ENCODE measurements at regions not wholly inside any gene's neighbourhood (a gene's known extent, or its start where the extent isn't known, plus 50 kb on each side); places are given as distances from the start of the nearest gene placed in this dataset.

DNA sequence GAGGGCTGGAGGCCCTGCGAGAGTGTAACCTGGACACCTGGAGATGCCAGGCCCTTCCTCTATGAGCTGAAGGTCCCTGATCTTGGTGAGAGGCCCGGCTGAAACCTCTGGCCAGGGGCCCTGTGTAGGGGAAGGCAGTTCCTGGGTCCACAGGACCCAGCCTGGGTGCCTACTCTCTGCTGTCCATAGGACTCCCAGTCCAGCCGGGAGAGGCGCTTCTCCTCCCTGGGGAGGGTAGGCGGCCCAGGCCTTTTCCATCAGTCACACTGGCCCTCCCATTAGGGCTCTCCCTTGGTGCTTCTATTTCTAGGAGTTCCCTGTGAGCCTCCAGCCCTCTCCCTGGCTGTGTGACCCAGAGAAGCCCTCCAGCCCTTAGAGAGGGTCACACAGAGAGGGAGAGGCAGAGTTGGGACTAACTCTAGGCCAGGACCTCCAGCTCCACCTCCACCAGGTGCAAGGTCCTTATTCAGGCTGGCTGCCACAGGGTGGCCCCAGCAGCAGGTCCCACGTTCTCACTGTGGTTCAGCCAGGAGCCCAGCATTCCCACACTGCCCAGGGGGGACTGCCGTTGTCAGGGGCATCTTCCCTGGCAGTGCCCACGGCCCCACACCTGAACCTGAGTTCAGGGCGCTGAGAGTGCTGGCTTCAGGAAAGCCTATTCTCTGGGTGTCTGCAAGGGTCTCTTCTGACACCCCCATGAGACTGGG, 146.8 kb downstream of the SMAD6 start:
- DNase-seq (ENCODE audit: low read depth, low spot score), result no peak

- DNase-seq (ENCODE audit: low read depth, low spot score), result no peak
Observed at GRCh38 chr15:66849393-66849745, 147.3 kb downstream of the SMAD6 start.

GRCh38 chr15:66849746-66850077, 147.7 kb downstream of the SMAD6 start:
- no peak for DNase-seq (ENCODE audit: low read depth, low spot score)

DNA sequence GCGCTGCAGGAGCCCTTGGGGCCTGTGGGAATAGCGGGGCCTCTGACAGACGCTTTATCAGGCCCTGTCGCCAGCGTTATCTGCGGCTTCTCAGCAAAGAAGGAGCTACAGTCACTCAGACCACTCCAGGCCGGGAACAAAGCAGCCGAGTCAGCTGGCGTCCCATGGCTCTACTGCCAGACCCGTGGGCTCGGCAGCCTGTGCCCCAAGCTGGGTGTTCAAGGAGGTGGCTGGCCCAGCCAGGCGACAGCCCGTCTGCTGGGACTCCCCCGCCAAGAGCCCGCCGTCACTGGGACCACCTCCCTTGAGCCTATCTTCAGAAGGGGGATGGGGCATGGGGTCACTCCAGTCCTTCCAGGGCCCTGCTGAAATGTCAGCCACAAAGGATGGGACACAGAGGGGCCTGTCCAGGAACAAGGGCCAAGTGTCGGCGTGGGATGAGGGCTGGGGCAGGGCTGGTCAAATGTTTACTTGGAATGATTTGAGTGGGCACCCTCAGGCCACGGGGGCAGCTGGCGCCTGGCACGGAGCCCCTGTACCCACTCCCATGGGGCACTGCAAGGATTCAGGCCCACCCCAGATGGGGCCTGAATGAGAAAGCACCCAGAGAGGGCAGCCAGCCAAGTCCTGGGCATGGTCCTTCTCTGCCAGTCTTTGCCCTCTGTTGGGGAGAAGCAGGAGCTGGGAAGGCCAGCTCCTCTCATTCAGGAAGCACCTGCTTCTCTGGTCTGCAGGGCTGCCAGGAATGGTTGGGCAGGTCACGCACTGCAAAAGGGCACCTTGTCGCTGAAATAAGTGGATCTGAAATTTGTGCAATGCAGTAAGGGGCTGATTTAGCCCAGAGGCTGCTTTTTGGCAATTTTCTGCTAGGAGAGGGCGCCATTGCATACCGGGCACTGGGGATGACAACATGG, 148.3 kb downstream of the SMAD6 start:
- DNase-seq (ENCODE audit: low read depth, low spot score), result no peak

DNA sequence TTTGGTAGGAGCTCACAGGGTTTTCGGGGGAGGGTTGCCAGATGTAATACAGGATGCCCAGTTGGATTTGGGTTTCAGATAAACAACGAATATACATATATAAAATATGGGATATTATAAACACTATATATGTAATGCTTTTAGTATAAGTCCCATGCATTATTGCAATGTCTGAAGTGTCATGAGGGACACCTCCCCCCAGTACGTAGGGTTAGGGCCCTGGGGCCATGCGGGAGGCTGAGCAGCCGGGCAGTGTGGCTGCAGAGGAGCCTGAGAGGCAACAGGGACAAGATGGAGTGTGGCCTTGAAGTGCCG, 148.9 kb downstream of the SMAD6 start:
- DNase-seq (ENCODE audit: low read depth, low spot score), result no peak

- DNase-seq (ENCODE audit: low read depth, low spot score), result no peak
Observed at GRCh38 chr15:66851311-66852063, 149.5 kb downstream of the SMAD6 start.

DNA sequence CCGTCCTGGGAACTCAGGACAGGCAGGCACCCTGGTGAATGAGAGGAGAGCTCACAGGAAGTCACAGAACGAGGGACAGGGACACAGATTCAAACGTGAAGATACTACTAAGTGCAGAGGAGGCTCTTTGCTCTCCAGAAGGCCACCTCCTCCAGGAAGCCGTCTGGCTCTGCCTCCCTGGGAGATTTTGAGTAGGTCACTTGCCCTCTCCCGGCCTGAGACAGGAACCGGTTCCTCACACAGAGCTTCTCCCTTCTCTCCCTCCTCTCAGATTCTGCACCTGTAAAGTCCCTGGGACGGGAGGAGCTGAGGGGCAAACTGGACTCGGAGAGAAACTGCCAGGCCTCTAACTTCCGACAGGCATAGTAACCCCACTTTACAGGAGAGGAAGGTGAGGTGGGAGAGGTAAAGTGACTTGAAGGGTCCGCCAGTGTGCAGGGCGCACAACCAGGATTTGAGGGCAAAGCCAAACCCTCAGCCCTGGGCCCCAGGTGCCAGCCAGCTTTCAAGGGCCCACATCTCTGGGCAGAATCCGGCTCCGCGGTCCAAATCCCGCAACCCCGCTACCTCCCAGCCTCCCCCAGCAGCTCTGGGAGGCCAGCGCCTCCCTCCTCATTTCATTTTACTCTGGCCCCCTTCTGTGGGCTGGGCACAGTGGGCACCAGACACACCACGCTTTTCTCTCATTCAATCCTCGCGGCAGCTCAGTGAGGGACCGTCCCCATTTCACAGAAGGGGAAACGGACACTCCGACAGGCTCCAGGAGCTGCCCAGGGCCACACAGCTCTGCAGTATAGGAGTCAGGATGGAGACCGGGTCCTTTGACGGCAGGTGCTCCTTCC, 150.2 kb downstream of the SMAD6 start:
- DNase-seq (ENCODE audit: low read depth, low spot score), result no peak

- DNase-seq (ENCODE audit: low read depth, low spot score), result no peak
Observed at GRCh38 chr15:66854012-66854965, 152.3 kb downstream of the SMAD6 start.

DNA sequence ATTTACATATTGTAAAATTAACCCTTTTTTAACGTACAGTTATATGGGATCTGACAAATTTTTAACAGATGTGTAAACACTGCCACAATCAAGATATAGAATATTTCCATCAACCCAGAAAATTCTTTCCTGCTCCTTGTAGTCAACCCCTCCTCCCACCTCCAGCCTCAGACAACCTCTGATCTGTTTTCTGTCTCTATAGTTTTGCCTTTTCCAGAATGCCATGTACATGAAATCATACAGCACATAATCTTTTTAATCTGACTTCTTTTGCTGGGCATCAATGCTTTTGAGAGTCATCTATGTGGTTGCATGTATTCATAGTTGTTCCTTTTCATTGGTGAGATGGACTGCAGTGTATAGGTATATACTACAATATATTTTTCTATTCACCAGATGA, 153.0 kb downstream of the SMAD6 start:
- DNase-seq (ENCODE audit: low read depth, low spot score), result no peak

- DNase-seq (ENCODE audit: low read depth, low spot score), result no peak
Observed at GRCh38 chr15:66857694-66858093, 155.7 kb downstream of the SMAD6 start.

DNA sequence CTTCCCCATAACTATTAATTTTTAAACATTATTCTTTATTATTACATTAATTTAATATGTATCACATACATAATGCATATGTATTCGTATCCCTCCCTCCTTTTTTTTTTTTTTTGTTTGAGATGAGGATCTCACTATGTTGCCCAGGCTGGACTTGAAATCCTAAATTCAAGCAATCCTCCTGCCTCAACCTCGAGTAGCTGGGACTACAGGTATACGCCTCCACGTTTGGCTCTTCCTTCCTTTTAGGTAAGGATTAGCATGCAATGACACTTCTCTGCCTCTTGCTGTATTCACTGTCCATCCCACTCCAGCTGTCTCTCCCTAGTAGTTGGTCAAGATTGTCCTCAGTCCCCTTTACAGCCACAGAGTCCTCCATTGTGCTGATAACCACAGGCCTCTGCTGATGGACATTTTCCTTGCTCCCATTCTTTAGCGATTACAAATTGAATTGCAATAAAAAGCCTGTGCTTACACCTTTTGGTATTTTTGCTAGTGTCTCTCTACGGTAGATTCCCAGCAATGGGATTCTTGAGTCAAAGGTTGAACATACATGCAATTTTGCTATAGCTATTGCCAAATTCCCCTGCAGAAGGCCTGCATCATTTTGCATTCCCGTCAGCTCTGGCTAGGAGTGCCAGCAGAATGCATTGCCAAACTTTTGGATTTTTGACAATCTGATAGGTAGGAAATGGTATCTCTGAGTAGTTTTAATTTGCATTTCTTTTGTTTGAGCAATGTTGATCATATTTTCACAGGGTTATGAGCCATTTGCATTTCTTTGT, 156.6 kb downstream of the SMAD6 start:
- no peak for DNase-seq (ENCODE audit: low read depth, low spot score)

DNA sequence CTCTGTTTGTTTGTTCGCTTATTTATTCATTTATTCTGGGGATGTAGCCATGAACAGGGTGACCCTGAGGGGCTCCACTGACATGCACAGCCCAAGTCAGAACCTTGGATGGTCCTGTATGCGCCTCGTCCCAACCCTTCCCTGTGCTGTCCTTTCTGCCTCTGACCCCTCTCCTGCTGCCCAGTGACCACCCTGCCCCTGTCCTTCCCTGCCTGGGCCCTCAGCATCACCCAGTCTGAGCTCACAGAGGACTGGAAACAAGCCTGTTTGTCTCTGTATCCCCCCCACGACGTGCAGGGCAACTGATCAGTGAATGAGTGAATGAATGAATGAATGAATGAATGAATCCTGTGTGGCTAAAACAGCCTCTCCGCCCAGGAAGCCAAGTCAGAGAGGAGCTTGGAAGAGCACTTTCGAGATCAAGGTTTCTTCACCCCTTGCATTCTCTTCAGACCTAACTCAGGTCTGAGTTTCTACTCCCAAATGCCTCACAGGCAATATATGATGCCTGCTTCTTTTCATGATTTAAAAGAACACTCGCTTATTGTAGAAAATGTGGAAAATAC, 157.7 kb downstream of the SMAD6 start:
- DNase-seq (ENCODE audit: low read depth, low spot score), result no peak

DNA sequence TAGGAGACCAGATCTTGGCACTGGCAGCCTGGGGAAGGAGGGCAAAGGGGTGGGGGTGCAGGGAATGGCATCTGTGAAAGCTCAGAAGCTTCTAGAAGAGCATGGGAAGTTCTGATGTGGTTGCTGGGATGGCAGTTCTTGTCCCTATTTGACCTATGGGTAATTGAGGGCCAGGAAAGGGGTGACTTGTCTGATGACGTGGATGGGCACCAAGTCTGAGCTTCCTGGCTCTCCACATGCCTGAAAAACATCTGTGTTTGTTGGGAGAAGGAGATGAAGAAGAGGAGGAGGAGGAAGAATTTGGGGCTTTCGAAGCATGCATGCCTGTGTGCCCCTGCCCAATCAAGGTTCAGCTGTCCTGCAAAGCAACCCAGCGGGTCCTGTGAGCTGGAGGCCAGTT, 158.8 kb downstream of the SMAD6 start:
- no peak for DNase-seq (ENCODE audit: low read depth, low spot score)

DNA sequence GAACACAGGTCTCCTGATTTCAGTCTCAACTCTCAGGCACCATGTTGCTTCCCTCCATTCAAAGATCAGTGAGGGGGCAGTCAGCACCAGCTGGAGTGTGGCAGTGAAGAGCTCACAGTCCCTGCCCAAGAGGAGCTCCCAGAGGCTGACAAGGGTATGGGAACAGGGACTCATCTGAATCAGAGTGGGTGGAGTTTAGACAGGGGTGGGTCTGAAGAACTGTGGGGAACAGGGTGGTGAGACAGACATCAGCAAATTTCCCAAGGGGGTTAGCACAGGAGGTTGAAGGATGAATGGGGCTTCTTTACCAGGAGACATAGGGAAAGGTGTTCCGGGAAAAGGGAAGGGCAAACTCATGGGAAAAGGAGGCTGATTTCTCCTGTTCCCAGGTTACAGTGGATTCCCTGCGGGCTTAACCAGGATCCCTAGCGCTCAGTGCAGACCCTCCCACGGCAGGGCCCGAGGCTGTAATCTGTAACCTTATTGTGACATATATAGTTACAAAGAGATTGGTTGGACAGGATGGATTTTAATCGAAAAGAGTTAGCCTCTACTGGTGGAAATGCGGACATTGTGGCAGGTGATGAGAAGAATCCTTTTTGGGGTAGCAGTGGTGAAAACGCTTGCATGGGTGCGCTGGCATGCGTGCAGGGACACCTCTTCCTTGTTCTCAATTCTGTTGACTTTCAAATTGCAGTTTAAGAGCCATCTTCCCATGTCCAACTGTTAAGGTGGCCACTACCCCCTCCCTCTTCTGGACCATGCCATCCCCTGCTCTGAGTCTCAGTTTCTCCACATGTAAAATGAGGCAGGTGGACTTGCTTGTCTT, 160.3 kb downstream of the SMAD6 start:
- DNase-seq (ENCODE audit: low read depth, low spot score), result no peak

DNA sequence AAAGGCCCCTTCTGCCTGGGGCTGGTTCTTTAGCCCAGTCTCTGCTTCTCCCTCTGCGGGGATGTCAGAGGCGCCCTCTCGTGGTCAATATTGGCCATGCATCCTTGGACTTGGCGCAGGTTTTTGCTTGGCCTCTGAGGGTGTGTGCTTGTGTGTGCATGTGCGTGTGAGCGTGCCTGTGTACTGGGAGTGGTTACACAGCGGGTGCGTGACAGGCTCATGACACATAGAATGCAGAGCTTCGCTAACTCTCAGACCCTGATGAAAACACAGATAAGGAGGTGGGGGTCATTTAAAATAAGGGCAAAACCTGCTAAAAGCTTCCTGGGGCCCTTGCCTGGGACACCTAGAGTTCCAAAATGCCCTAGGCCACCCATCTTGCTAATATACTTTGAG, 160.9 kb downstream of the SMAD6 start:
- peak; percentile 30 for DNase-seq (ENCODE audit: low read depth, low spot score)

DNA sequence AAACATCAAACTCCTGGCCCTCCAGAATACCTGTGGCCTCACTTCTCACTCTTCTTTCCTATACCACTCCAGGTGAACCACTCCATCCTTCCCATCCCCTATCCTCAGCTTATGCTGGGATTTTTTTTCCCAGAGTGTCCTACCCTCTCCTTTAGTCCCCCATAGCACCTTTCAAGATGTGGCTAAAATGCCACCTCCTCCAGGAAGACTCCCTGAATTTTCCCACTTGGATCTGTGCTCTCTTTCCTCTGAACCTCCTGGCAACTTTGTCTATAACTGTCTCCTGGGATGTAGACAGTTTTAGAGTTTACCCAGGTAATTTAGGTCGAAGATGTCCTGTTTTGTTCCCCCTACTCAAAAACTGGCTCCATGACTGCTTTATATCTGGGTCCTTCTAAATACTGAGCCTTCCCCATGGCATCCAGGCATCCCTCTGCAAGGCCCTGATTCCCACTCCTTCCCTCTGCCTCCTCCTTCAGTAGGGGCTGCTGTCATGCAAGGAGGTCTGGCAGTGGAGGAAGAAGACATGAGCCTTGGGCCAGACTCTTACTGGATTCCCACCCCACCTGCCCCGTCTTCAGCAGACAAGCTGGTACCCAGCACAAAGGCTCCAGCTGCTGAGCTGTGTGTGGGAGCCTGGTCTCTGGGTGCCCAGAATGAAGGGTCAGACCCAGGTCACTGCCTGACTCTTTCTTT, 161.5 kb downstream of the SMAD6 start:
- DNase-seq (ENCODE audit: low read depth, low spot score), result no peak

DNA sequence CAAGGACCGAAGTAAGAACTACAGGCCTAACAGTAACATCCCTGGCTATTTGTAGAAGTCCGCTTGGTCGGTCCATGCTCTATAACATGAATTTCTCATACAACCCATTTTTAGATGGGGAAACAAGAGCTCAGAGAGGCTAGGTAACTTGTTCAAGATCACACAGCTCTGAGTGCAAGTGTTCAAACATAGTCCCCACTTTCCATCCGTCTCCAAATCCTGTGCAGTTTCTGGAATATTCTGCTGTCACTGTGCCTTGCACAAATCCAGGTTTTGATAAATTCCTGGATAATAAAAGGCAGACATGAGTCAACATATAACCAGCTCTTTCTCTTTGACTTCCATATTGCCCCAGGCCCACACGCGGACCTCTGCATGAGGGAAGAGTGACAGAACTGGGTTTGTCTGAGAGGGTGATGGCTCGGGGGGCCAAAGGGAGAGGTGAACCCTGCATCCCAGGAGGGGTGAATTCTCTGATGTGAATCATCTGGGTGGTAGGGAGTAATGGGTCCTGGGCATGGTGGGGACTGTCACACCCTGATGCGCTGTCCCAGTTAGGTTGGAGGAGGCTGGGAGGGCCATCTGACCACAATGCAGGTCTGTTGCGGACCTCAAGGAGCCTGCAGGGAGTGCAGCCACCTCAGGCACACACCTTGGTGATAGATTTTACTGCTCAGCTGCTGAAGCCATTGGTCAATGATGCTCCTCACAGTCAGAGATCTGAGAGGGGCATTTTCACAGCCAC, 162.2 kb downstream of the SMAD6 start:
- DNase-seq (ENCODE audit: low read depth, low spot score), result no peak

Data from brain pericyte (primary cell).